ENCODE measurements at regions not wholly inside any gene's neighbourhood (a gene's known extent, or its start where the extent isn't known, plus 50 kb on each side); places are given as distances from the start of the nearest gene placed in this dataset.
A peak's percentile ranks its signal among the peaks of the same experiment; 100 is the strongest.
"Not testable (repeated sequence)": the region's sequence is repeated elsewhere in the genome, so short reads cannot be mapped to it uniquely, and the experiment has no call there.

GRCh38 chr13:111413407-111414187, 93.2 kb downstream of the TEX29 start:
- no peak for DNase-seq

- DNase-seq = no peak
Measured at GRCh38 chr13:111414341-111414740, 93.9 kb downstream of the TEX29 start.

- DNase-seq = no peak
Measured at GRCh38 chr13:111415246-111415645, 94.8 kb downstream of the TEX29 start.

GRCh38 chr13:111415765-111416164, 95.3 kb downstream of the TEX29 start:
- no peak for DNase-seq

GRCh38 chr13:111418101-111418500, 97.7 kb downstream of the TEX29 start:
- no peak for DNase-seq

GRCh38 chr13:111420113-111420876, 99.9 kb downstream of the TEX29 start:
- DNase-seq = no peak

- DNase-seq = no peak
Measured at GRCh38 chr13:111421216-111421615, 100.8 kb downstream of the TEX29 start.

GRCh38 chr13:111422348-111422747, 101.9 kb downstream of the TEX29 start:
- DNase-seq = no peak

GRCh38 chr13:111423168-111423785, 102.8 kb downstream of the TEX29 start:
- no peak for DNase-seq

- DNase-seq = no peak
Measured at GRCh38 chr13:111424134-111424533, 103.7 kb downstream of the TEX29 start.

- DNase-seq = no peak
Measured at GRCh38 chr13:111425326-111425725, 104.9 kb downstream of the TEX29 start.

- peak; percentile 47 for DNase-seq
Measured at GRCh38 chr13:111429064-111429558, 108.7 kb downstream of the TEX29 start.

GRCh38 chr13:111431206-111431605, 110.8 kb downstream of the TEX29 start:
- no peak for DNase-seq

GRCh38 chr13:111434578-111435159, 114.2 kb downstream of the TEX29 start:
- no peak for DNase-seq

- DNase-seq = no peak
Measured at GRCh38 chr13:111436446-111436845, 116.0 kb downstream of the TEX29 start.

- DNase-seq = no peak
Measured at GRCh38 chr13:111437417-111437816, 117.0 kb downstream of the TEX29 start.

- no peak for DNase-seq
Measured at GRCh38 chr13:111437856-111438547, 117.6 kb downstream of the TEX29 start.

- DNase-seq = not testable (repeated sequence)
Measured at GRCh38 chr13:111440492-111440891, 120.0 kb downstream of the TEX29 start.

GRCh38 chr13:111443981-111444380, 123.5 kb downstream of the TEX29 start:
- no peak for DNase-seq

GRCh38 chr13:111448504-111448903, 128.1 kb downstream of the TEX29 start:
- no peak for DNase-seq

- no peak for DNase-seq
Measured at GRCh38 chr13:111449041-111449440, 128.6 kb downstream of the TEX29 start.

GRCh38 chr13:111451402-111451801, 131.0 kb downstream of the TEX29 start:
- no peak for DNase-seq
